PC-3 (cell line): ENCODE measurements at regions not wholly inside any gene's neighbourhood (a gene's known extent, or its start where the extent isn't known, plus 50 kb on each side); places are given as distances from the start of the nearest gene placed in this dataset.

Experiments
- EZH2phosphoT487 ChIP-seq: fragments of 300-600 bp; sonication (generic); IDR thresholded peaks from 2 replicates; pipeline ENCODE4 v1.6.1; 2018; ENCODE audit warnings: mild to moderate bottlenecking, antibody characterized with exemption, low read length, borderline replicate concordance
- TF ChIP-seq, protein P1 (sequence below): fragments of 300-600 bp; sonication (generic); conservative IDR thresholded peaks from 2 replicates; pipeline ENCODE4 v1.5.1; 2017; ENCODE audit warnings: antibody characterized with exemption, low read depth, mild to moderate bottlenecking, low read length

DNA sequence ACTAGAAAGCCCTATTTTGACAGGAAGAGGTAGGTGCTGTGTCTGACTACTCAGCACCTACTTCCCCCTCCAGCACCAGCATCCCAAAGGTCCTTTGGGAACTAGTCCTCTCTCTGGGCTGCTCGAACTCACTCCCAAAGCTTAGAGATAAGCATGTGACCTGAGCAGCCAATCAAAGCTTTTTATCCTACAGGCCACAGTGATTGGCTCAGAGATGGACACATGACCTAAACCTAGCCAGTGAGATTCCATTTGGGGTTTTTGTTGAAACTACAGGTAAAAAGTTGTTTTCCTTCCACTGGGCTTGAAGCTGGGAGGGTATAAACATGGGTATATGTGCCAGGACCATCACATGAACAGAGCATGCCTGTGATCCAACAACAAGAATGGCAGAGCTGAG lies 186.5 kb upstream of the PPP2R3A start:
- TF ChIP-seq, protein P1, sequence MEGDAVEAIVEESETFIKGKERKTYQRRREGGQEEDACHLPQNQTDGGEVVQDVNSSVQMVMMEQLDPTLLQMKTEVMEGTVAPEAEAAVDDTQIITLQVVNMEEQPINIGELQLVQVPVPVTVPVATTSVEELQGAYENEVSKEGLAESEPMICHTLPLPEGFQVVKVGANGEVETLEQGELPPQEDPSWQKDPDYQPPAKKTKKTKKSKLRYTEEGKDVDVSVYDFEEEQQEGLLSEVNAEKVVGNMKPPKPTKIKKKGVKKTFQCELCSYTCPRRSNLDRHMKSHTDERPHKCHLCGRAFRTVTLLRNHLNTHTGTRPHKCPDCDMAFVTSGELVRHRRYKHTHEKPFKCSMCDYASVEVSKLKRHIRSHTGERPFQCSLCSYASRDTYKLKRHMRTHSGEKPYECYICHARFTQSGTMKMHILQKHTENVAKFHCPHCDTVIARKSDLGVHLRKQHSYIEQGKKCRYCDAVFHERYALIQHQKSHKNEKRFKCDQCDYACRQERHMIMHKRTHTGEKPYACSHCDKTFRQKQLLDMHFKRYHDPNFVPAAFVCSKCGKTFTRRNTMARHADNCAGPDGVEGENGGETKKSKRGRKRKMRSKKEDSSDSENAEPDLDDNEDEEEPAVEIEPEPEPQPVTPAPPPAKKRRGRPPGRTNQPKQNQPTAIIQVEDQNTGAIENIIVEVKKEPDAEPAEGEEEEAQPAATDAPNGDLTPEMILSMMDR, result no peak
- no peak for TF ChIP-seq EZH2phosphoT487
